ENCODE measurements at regions not wholly inside any gene's neighbourhood (a gene's known extent, or its start where the extent isn't known, plus 50 kb on each side); places are given as distances from the start of the nearest gene placed in this dataset.
"Not testable (repeated sequence)": the region's sequence is repeated elsewhere in the genome, so short reads cannot be mapped to it uniquely, and the experiment has no call there.

DNA sequence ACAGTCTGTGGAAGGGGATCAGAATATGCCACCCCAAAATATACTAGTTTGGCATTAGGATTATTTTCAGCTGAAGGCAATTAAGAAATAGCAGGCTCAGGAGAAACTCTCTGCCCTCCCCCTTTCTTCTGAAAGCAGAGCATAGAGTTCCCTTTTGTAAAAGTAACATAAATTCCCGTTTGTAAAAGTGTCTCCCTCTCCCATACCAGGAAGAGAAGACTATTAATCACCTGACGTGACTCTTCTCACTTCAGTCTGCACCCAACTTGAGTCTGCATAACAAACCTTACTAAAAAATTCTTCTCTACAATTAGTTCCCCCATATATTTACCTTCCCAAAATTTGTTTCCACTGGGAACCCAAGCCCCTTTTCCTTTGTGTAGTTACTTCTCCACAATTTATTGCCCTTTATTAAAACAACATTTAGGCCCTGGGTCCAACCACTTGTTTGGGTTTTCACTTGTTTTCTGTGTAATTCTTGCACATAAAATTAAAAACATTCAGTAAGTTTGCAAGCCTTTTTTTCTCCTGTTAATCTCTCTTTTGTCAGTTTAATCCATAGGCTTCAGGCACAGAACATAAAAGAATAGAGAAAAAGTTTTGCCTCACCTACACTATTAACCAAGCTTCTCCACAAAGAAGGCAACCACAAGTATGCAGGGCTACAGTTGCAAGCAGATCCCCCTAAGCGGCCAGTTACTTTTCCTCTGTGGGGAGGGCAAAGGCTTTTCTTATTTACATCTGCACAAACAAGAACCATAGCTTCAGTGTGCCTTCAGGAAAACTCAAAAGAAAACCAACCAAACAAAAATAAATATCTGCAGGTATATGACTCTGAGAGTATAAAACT, 73.8 kb upstream of the EPCAM start:
- DNase-seq, result no peak

DNA sequence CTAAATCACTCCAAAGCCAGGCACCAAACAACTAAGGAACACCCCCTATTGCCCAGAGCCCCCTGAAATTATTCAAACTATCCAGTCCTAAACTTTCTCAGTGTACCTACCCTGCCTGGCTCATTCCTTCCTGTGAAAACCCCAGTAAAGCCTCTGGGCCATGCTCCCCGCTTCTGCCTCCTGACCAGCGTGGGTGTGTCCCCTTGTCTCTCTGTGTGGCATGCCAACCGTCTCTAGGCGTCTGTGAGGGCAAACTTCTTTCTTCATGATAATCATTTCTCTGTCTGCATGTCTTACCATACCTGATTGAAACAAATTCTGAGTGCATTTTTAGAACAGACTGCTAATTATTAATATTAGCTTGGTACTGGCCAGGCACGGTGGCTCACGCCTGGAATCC, 75.1 kb upstream of the EPCAM start:
- DNase-seq, result no peak

GRCh38 chr2:47288864-47289263, 80.2 kb upstream of the EPCAM start:
- no peak for DNase-seq

DNA sequence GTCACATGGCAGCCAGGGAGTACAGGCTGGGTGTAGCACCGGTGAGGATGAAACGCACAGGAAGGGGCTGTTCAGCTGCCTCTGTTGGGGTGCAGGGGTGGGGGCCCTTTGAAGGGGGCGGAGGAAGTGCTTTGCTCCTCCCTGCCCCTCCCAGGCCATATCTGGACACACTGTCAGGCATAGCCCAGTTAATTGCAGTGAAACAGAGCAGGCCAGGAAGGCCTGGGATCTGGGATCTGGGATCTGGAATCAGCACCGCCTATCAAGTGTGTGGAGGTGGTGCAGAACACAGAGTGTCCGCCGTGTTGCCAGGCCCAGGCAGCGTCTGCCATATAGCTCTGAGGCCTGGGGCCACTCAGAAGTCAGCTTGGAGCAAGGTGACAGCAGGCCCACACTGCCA, 85.5 kb upstream of the EPCAM start:
- DNase-seq, result no peak

DNA sequence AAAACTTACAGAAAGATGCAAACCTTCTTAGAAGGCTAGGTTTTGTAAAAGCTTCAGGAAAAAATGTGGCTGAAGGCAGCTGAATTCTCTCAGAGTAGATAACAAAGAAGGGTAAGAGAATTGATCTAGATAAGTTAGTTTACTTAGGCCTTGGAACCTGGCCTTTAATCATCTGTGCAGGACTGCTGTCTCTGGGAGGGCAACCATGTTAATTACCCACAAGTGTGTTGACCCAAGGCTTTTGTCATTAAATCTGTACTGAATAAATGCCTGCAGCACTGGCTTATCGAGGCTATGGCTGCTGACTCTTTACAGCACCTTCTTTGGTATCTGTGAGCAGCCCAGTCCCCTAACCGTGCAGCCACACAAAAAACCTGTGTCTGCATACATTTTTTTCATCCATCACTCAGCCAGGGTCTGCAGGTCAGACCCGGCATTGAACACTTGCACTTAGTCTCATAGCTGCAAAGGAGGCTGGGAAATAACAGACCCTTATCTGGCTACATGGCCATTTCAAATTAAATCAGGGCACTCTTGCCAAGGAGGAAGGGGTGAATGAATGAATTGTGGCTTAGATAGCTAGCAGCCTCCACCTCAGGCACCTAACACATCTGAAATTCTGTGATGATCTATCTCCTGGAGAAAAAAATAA, 86.4 kb upstream of the EPCAM start:
- no peak for DNase-seq

DNA sequence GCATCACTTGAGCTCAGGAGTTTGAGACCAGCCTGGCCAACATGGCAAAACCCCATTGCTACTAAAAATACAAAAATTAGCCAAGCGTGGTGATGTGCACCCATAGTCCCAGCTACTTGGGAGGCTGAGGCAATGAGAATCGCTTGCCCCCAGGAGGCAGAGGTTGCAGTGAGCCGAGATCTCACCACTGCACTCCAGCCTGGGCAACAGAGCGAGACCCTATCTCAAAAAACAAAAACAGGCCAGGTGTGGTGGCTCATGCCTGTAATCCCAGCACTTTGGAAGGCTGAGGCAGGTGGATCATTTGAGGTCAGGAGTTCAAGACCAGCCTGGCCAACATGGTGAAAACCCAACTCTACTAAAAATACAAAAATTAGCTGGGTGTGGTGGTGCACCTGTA, 89.6 kb upstream of the EPCAM start:
- not testable (repeated sequence) for DNase-seq

DNA sequence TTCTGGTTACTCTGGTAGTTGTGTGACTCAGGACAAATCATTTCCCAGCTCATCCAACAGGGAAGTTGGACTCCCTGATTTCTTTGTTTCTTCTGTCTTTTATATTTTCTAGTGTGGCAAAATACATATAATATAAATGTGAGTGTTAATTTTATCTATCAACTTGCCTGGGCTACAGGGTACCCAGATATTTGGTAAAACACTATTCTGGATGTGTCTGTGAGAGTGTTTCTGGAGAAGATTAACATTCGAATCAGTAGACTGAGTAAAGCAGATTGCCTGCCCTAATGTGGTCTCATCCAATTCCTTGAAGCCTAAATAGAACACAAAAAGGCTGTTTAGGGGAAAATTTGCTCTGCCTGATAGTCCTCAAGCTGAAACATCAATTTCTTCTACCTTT, 91.1 kb upstream of the EPCAM start:
- no peak for DNase-seq

- no peak for DNase-seq
Measured at GRCh38 chr2:47277187-47277586, 91.9 kb upstream of the EPCAM start.

DNA sequence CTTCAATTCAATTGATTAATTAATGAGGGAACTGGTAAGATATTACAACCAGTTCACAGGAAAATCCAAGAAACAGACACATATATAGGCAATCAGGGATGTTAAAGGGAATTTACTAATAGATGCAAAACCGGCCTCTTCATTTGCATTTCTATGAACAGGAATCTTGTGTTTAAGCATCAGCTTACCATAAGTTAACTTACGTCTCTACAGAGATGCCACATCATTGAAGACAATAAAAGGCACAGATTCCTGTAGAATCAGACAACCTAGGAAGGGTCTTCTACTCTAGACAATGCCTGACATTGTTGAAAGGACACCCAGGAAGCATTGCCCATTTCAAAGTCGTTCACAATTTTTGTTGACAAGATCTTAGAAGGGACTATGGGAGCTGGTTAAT, 93.0 kb upstream of the EPCAM start:
- DNase-seq, result no peak

GRCh38 chr2:47274054-47274782, 94.9 kb upstream of the EPCAM start:
- no peak for DNase-seq

DNA sequence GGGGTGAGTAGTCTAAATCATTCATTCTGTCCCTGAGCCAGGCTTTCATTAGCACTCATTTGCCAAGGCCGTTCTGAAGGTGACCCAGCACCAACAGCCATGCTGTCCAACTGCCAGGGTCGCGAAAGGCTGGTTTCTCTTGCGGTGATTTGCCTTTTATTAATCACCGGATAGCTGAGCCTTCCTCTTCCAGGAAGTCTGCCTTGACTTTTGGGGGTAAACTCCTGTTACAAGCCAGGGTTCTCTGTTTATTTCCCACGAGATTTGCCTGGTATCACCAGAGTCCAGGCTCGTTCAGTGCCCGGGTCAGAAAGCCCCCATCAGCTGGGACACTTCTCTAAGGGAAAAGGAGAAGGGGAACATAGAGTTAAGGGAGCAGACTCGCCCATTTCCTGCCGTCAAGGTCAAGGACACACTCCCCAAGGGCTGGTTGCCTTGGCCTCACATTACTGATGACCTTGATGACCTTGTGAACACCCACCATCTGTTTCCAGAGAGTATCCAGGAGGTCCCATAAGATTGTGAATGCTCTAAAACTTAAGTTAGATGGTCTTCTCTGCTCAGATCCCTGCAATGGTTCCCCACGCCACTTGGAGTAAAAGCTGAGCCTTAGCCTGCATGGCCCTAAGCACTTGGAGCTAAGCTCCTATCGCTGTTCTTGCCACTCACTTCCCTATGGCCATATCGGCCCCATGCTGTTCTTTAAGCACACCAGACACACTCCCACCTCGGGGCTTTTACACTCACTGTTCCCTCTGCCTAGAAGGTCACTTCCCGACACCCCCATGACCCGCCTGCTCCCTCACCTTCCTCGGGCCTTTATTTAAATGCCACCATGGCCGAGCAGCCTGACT, 96.0 kb upstream of the EPCAM start:
- no peak for DNase-seq

GRCh38 chr2:47272031-47272864, 95.9 kb upstream of the CALM2 start:
- DNase-seq, result peak; percentile 53 to 63

DNA sequence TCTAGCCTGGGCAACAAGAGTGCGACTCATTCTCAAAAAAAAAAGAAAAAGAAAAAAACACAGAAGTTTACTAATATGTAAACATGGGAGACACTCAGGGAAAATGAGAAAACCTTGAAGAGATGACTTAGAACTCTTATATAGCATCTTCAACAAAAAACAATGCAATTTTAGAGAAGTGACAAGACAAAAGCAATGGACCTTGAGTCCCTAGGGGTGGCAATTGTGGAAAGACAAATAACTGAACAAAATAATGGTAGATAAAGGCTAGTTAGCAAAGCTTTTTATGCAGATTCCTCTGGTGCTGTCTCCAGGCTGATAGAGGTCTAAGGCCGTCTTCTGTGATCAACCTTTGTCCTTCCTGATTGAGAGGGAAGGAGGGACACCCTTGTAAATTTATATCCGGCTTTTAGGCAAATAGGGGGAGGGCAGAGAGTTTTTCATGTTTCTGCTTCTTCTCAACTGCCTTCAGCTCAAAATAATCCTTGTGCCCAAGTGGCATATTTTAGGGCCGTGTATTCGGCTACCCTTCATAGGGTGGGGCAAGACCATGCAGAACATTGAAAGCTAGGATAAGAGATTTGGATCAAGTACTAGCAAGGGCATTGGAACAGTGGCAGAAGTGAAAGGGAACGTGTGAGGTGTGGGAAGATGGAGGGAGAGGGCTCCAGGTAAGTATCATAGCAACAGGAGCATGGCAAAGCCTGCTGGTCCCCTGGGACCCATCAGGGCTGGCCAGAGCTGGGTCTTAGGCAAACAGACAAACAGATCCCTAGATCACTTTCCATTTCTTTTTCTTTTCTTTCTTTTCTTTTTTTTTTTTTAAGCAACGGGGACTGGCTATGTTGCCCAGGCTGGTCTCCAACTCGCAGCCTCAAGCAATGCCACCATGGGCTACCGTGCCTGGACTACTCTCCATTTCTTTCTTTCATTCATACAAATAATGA, 95.0 kb upstream of the CALM2 start:
- DNase-seq, result no peak

- no peak for DNase-seq
Measured at GRCh38 chr2:47270421-47270820, 94.1 kb upstream of the CALM2 start.

DNA sequence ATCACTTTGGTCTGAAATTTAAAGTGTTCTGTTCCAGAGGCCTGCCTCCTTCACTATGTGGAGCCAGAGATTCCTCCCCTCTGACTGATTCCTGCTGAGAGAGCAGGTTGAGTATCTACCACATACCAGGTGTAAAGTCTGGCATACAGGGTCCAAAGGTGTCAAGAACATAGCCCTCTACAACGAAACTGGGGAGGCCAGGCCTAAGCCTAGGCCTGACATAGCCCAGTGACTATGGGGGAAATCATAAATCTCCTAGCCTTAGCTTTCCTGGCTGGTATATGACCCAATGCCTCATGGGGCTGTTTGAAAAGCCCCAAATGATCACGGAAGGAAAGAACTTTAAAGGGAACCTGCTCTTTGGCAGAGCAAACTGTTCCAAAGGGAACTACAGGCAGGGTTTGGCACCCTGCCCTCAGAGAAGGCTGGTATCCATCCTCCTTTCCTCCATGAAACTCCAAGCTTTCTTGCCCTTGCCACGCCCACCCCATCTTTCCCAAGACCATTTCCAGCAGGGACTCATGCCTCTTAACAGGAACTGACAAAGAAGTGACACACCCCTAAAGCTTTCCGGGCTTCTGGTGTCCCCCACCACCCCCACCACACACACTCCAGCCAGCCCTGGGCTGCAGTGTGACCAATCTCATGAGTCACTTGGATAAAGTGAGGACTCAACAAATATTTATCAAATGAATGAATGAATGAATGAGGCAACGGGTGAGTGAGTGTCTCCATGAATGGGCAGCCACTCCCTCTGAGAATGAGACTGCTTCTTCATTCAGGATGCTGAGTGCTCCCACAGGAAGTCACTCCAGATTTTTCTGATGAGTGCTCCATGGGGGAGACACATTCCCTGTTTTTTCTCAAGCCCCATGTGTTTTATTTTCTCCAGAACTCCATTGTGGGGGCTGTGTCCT, 93.3 kb upstream of the CALM2 start:
- DNase-seq, result peak in 1 of 2 donors; percentile 9

DNA sequence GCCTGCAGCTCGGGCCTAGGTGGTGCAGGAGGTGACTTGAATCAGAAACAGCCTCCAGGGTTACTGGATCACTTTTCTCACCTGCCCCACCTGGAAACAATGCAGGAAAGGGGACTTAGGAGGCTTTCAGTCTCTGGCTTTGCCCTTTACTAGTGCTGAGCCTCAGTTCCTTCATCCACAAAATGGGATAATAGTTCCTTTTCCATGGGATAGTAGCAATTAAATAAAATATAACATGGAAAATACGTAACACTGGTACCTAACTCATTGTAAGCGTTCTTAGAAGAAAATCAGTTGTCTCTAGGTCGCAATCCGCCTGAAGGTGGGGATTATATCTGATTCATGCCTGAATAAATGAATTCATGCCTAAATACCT, 91.4 kb upstream of the CALM2 start:
- no peak for DNase-seq

GRCh38 chr2:47266939-47267710, 90.8 kb upstream of the CALM2 start:
- DNase-seq, result no peak

DNA sequence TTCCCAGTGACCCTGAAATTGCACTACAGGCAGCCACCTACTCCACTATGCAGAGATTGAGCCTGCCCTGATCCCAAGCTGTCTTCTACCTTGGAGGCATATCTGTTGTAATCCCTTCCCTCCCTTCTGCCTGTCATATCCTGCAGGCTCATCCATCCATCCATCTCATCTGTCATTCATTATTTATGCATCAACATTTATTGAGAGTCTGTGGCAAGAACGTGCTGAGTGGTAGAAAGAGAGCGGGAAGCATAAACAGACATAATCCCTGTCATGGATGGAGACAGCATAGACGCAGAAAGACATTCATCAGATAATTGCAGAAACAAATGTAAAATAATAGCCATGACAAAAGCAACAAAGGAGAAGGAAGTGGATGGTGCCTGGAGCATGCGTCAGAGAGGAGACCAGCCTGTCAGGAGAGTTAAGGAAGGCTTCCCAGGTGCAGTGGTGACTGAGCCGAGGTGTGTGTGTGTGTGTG, 89.5 kb upstream of the CALM2 start:
- DNase-seq, result no peak

GRCh38 chr2:47265158-47265557, 88.8 kb upstream of the CALM2 start:
- DNase-seq, result no peak

Data from CD4-positive, alpha-beta T cell treated with Interleukin-1 beta for 1 hour (primary cell).